ENCODE measurements at regions not wholly inside any gene's neighbourhood (a gene's known extent, or its start where the extent isn't known, plus 50 kb on each side); places are given as distances from the start of the nearest gene placed in this dataset.
"Not testable (repeated sequence)": the region's sequence is repeated elsewhere in the genome, so short reads cannot be mapped to it uniquely, and the experiment has no call there.

GRCh38 chr10:4401080-4401479, 424.9 kb upstream of the AKR1E2 start:
- TF ChIP-seq CTCF (conservative IDR thresholded peaks at IDR 0.05); EZH2 (IDR thresholded peaks at IDR 0.05; ENCODE audit: low read depth): not testable (repeated sequence)
